ENCODE measurements at regions not wholly inside any gene's neighbourhood (a gene's known extent, or its start where the extent isn't known, plus 50 kb on each side); places are given as distances from the start of the nearest gene placed in this dataset.

GRCh38 chr2:11045294-11045693, 110.0 kb upstream of the SLC66A3 start:
- TF ChIP-seq CTCF (IDR thresholded peaks at IDR 0.05) (no peak), POLR2A (IDR thresholded peaks at IDR 0.05) (no peak), POLR2AphosphoS5 (IDR thresholded peaks at IDR 0.05) (no peak)

All from gastroesophageal sphincter (tissue), 3 donors.